BE2C (cell line): ENCODE measurements at regions not wholly inside any gene's neighbourhood (a gene's known extent, or its start where the extent isn't known, plus 50 kb on each side); places are given as distances from the start of the nearest gene placed in this dataset.

ENCODE experiments used
- DNase-seq: peaks from one replicate; pipeline ENCODE4 v3.0.0-alpha.2; 2020
- H3K27me3 ChIP-seq: fragments of 250-450 bp; sonication (Bioruptor Pico); 2 replicates; pipeline ENCODE4 v1.5.1; 2020; ENCODE audit warnings: mild to moderate bottlenecking
- H3K36me3 ChIP-seq: fragments of 250-450 bp; sonication (Bioruptor Pico); 2 replicates; pipeline ENCODE4 v1.5.1; 2020; ENCODE audit warnings: mild to moderate bottlenecking
- H3K4me1 ChIP-seq: fragments of 250-450 bp; sonication (Bioruptor Pico); 2 replicates; pipeline ENCODE4 v1.5.1; 2020
- H3K4me3 ChIP-seq: 2 replicates; pipeline ENCODE4 v1.5.1; 2011; ENCODE audit warnings: low read depth, low read length
- H3K9me3 ChIP-seq: fragments of 250-450 bp; sonication (Bioruptor Pico); 2 replicates; pipeline ENCODE4 v1.5.1; 2020
- CTCF ChIP-seq: IDR thresholded peaks from 2 replicates; pipeline ENCODE4 v1.5.1; 2012; ENCODE audit warnings: mild to moderate bottlenecking, low read depth, low read length

- Histone ChIP-seq H3K4me1 (peaks cover 4% of the 10 kb centered on the region), H3K27me3 (no peaks in the 10 kb centered on the region), H3K9me3 (no peaks in the 10 kb centered on the region), H3K36me3 (no peaks in the 10 kb centered on the region), H3K4me3 (no peak overlapping the region)
- no peak for TF ChIP-seq CTCF
- DNase-seq = peak; percentile 7
Measured at GRCh38 chr2:211170843-211171242, 614.4 kb downstream of the CPS1 start.

- no peaks in the 10 kb centered on the region for H3K9me3 ChIP-seq
- H3K27me3 ChIP-seq = no peaks in the 10 kb centered on the region
- H3K4me3 ChIP-seq = no peak overlapping the region
- H3K36me3 ChIP-seq = no peaks in the 10 kb centered on the region
- H3K4me1 ChIP-seq = peaks cover 9% of the 10 kb centered on the region
- no peak for DNase-seq
- no peak for TF ChIP-seq CTCF
Measured at GRCh38 chr2:211174021-211174420, 617.6 kb downstream of the CPS1 start.

- Histone ChIP-seq H3K36me3 (no peaks in the 10 kb centered on the region), H3K27me3 (no peaks in the 10 kb centered on the region), H3K4me1 (peaks cover 9% of the 10 kb centered on the region), H3K9me3 (no peaks in the 10 kb centered on the region), H3K4me3 (no peak overlapping the region)
- no peak for DNase-seq
- no peak for TF ChIP-seq CTCF
Measured at GRCh38 chr2:211174631-211175030, 618.2 kb downstream of the CPS1 start.

GRCh38 chr2:211175956-211176355, 619.6 kb downstream of the CPS1 start:
- Histone ChIP-seq H3K4me3 (no peak overlapping the region), H3K36me3 (no peaks in the 10 kb centered on the region), H3K27me3 (no peaks in the 10 kb centered on the region), H3K4me1 (peaks cover 5% of the 10 kb centered on the region), H3K9me3 (no peaks in the 10 kb centered on the region)
- DNase-seq = no peak
- TF ChIP-seq CTCF = no peak

- Histone ChIP-seq H3K27me3 (no peaks in the 10 kb centered on the region), H3K4me3 (no peak overlapping the region), H3K9me3 (no peaks in the 10 kb centered on the region), H3K36me3 (no peaks in the 10 kb centered on the region), H3K4me1 (peaks cover 5% of the 10 kb centered on the region)
- no peak for TF ChIP-seq CTCF
- no peak for DNase-seq
Measured at GRCh38 chr2:211176514-211177141, 620.2 kb downstream of the CPS1 start.

- no peak for TF ChIP-seq CTCF
- no peak overlapping the region for H3K4me3 ChIP-seq
- H3K9me3 ChIP-seq = no peaks in the 10 kb centered on the region
- H3K27me3 ChIP-seq = no peaks in the 10 kb centered on the region
- no peaks in the 10 kb centered on the region for H3K36me3 ChIP-seq
- H3K4me1 ChIP-seq = peaks cover 2% of the 10 kb centered on the region; the same call in 1 of the 2 replicates
- DNase-seq = no peak
Measured at GRCh38 chr2:211181626-211182025, 625.2 kb downstream of the CPS1 start.
